ENCODE measurements at regions not wholly inside any gene's neighbourhood (a gene's known extent, or its start where the extent isn't known, plus 50 kb on each side); places are given as distances from the start of the nearest gene placed in this dataset.

GRCh38 chr2:234676109-234676782, 179.4 kb upstream of the ARL4C start:
- Mint-ChIP-seq H3K27ac (no peak overlapping the region), H3K36me3 (no peaks in the 10 kb centered on the region), H3K4me1 (no peaks in the 10 kb centered on the region), H3K9me3 (no peaks in the 10 kb centered on the region), H3K4me3 (no peak overlapping the region), H3K27me3 (ENCODE audit: low read depth in 2 of 2) (peaks cover 3 to 17% of the 10 kb centered on the region in 2 donors)
- intact Hi-C loops (cut with micrococcal nuclease), result no loop called here
- Histone ChIP-seq H3K27ac (ENCODE audit: low read length) (no peak overlapping the region), H3K4me3 (ENCODE audit: low read length) (no peak overlapping the region), H3K36me3 (ENCODE audit: control insufficient read depth, insufficient read depth, low read length) (no peaks in the 10 kb centered on the region), H3K4me1 (ENCODE audit: control insufficient read depth, insufficient read depth, low read length) (no peaks in the 10 kb centered on the region), H3K27me3 (ENCODE audit: control insufficient read depth, insufficient read depth, low read length) (no peaks in the 10 kb centered on the region), H3K9me3 (ENCODE audit: control insufficient read depth, insufficient read depth, low read length) (no peaks in the 10 kb centered on the region)
- no peak for ATAC-seq
- DNase-seq, result no peak
- TF ChIP-seq CTCF (IDR thresholded peaks at IDR 0.05), result no peak
- 81% methylated on average over 4 of the region's 4 CpGs for WGBS (ENCODE audit: insufficient coverage)

GRCh38 chr2:234674781-234675201, 177.9 kb upstream of the ARL4C start:
- ATAC-seq, result no peak
- no peaks in the 10 kb centered on the region for H3K27me3 ChIP-seq (ENCODE audit: control insufficient read depth, insufficient read depth, low read length)
- TF ChIP-seq CTCF (IDR thresholded peaks at IDR 0.05), result no peak
- no peak overlapping the region for H3K27ac ChIP-seq (ENCODE audit: low read length)
- no peak for DNase-seq
- Mint-ChIP-seq H3K27me3 (ENCODE audit: low read depth in 2 of 2) (peaks cover 3 to 17% of the 10 kb centered on the region in 2 donors), H3K9me3 (no peaks in the 10 kb centered on the region), H3K4me3 (no peak overlapping the region), H3K36me3 (no peaks in the 10 kb centered on the region), H3K27ac (no peak overlapping the region), H3K4me1 (no peaks in the 10 kb centered on the region)
- H3K4me1 ChIP-seq (ENCODE audit: control insufficient read depth, insufficient read depth, low read length), result no peaks in the 10 kb centered on the region
- no peak overlapping the region for H3K4me3 ChIP-seq (ENCODE audit: low read length)
- no peaks in the 10 kb centered on the region for H3K9me3 ChIP-seq (ENCODE audit: control insufficient read depth, insufficient read depth, low read length)
- intact Hi-C loops (cut with micrococcal nuclease), result no loop called here
- 88% methylated on average over 3 of the region's 3 CpGs for WGBS (ENCODE audit: insufficient coverage)
- H3K36me3 ChIP-seq (ENCODE audit: control insufficient read depth, insufficient read depth, low read length), result no peaks in the 10 kb centered on the region

GRCh38 chr2:234673961-234674759, 177.3 kb upstream of the ARL4C start:
- H3K27me3 ChIP-seq (ENCODE audit: control insufficient read depth, insufficient read depth, low read length), result no peaks in the 10 kb centered on the region

More at GRCh38 chr2:234673961-234674759, 177.3 kb upstream of the ARL4C start:
- Mint-ChIP-seq H3K4me1 (no peaks in the 10 kb centered on the region), H3K27me3 (ENCODE audit: low read depth in 2 of 2) (peaks cover 6 to 17% of the 10 kb centered on the region in 2 donors), H3K27ac (no peak overlapping the region), H3K9me3 (no peaks in the 10 kb centered on the region), H3K36me3 (no peaks in the 10 kb centered on the region), H3K4me3 (no peak overlapping the region)
- H3K9me3 ChIP-seq (ENCODE audit: control insufficient read depth, insufficient read depth, low read length), result no peaks in the 10 kb centered on the region
- no peak for TF ChIP-seq CTCF (IDR thresholded peaks at IDR 0.05)
- no peaks in the 10 kb centered on the region for H3K4me1 ChIP-seq (ENCODE audit: control insufficient read depth, insufficient read depth, low read length)
- intact Hi-C loops (cut with micrococcal nuclease), result no loop called here
- no CpG with 5 or more reads among the region's 1 CpG for WGBS (ENCODE audit: insufficient coverage)
- ATAC-seq (no peak), DNase-seq (no peak)
- no peaks in the 10 kb centered on the region for H3K36me3 ChIP-seq (ENCODE audit: control insufficient read depth, insufficient read depth, low read length)
- no peak overlapping the region for H3K4me3 ChIP-seq (ENCODE audit: low read length)
- H3K27ac ChIP-seq (ENCODE audit: low read length), result no peak overlapping the region

All from natural killer cell (primary cell).